Rectal smooth muscle tissue (tissue), 1 donor: ENCODE measurements at regions not wholly inside any gene's neighbourhood (a gene's known extent, or its start where the extent isn't known, plus 50 kb on each side); places are given as distances from the start of the nearest gene placed in this dataset.
"Not testable (repeated sequence)": the region's sequence is repeated elsewhere in the genome, so short reads cannot be mapped to it uniquely, and the experiment has no call there.

Source experiments
- H3K27ac ChIP-seq: one replicate; pipeline ENCODE4 v1.7.0; 2013; ENCODE audit warnings: low read depth, low read length, inconsistent platforms
- H3K27me3 ChIP-seq: one replicate; pipeline ENCODE4 v1.7.0; 2013; ENCODE audit warnings: low read length; ENCODE audit not compliant: control insufficient read depth, insufficient read depth
- H3K36me3 ChIP-seq: one replicate; pipeline ENCODE4 v1.7.0; 2013; ENCODE audit warnings: low read length; ENCODE audit not compliant: control insufficient read depth, insufficient read depth
- H3K4me1 ChIP-seq: one replicate; pipeline ENCODE4 v1.7.0; 2013; ENCODE audit warnings: low read length; ENCODE audit not compliant: control insufficient read depth, insufficient read depth
- H3K4me3 ChIP-seq: one replicate; pipeline ENCODE4 v1.7.0; 2013; ENCODE audit warnings: low read length
- H3K9ac ChIP-seq: one replicate; pipeline ENCODE4 v1.7.0; 2013; ENCODE audit warnings: low read length

GRCh38 chr3:86335566-86335965, 655.4 kb downstream of the VGLL3 start:
- H3K27me3 ChIP-seq, H3K27ac ChIP-seq, H3K36me3 ChIP-seq, H3K9ac ChIP-seq, H3K4me1 ChIP-seq, H3K4me3 ChIP-seq: not testable (repeated sequence)

- H3K27ac ChIP-seq, result no peak overlapping the region
- no peaks in the 10 kb centered on the region for H3K4me1 ChIP-seq
- no peaks in the 10 kb centered on the region for H3K36me3 ChIP-seq
- H3K4me3 ChIP-seq, result no peak overlapping the region
- no peaks in the 10 kb centered on the region for H3K27me3 ChIP-seq
- no peak overlapping the region for H3K9ac ChIP-seq
Measured at GRCh38 chr3:86333636-86334035, 657.3 kb downstream of the VGLL3 start.

- H3K27ac ChIP-seq, result no peak overlapping the region
- H3K4me1 ChIP-seq, result no peaks in the 10 kb centered on the region
- H3K4me3 ChIP-seq, result no peak overlapping the region
- H3K36me3 ChIP-seq, result no peaks in the 10 kb centered on the region
- no peaks in the 10 kb centered on the region for H3K27me3 ChIP-seq
- H3K9ac ChIP-seq, result no peak overlapping the region
Measured at GRCh38 chr3:86303935-86304334, 687.0 kb downstream of the VGLL3 start.

- Histone ChIP-seq H3K4me1 (no peaks in the 10 kb centered on the region), H3K36me3 (no peaks in the 10 kb centered on the region), H3K4me3 (no peak overlapping the region), H3K9ac (no peak overlapping the region), H3K27me3 (no peaks in the 10 kb centered on the region), H3K27ac (no peak overlapping the region)
Measured at GRCh38 chr3:86282106-86282787, 708.7 kb downstream of the VGLL3 start.

GRCh38 chr3:86269364-86270155, 721.4 kb downstream of the VGLL3 start:
- Histone ChIP-seq H3K4me1 (no peaks in the 10 kb centered on the region), H3K27me3 (no peaks in the 10 kb centered on the region), H3K27ac (no peak overlapping the region), H3K36me3 (no peaks in the 10 kb centered on the region), H3K4me3 (no peak overlapping the region), H3K9ac (no peak overlapping the region)

- Histone ChIP-seq H3K4me3 (no peak overlapping the region), H3K36me3 (no peaks in the 10 kb centered on the region), H3K27ac (no peak overlapping the region), H3K27me3 (no peaks in the 10 kb centered on the region), H3K9ac (no peak overlapping the region), H3K4me1 (no peaks in the 10 kb centered on the region)
Measured at GRCh38 chr3:86257955-86258641, 732.9 kb downstream of the VGLL3 start.

- Histone ChIP-seq H3K4me3 (no peak overlapping the region), H3K27ac (no peak overlapping the region), H3K4me1 (no peaks in the 10 kb centered on the region), H3K9ac (no peak overlapping the region), H3K27me3 (no peaks in the 10 kb centered on the region), H3K36me3 (no peaks in the 10 kb centered on the region)
Measured at GRCh38 chr3:86254480-86254879, 736.5 kb downstream of the VGLL3 start.

- no peak overlapping the region for H3K27ac ChIP-seq
- H3K27me3 ChIP-seq, result no peaks in the 10 kb centered on the region
- no peaks in the 10 kb centered on the region for H3K36me3 ChIP-seq
- H3K4me1 ChIP-seq, result no peaks in the 10 kb centered on the region
- H3K4me3 ChIP-seq, result no peak overlapping the region
- no peak overlapping the region for H3K9ac ChIP-seq
Measured at GRCh38 chr3:86251781-86252180, 739.2 kb downstream of the VGLL3 start.

- Histone ChIP-seq H3K4me3 (no peak overlapping the region), H3K36me3 (no peaks in the 10 kb centered on the region), H3K4me1 (no peaks in the 10 kb centered on the region), H3K27me3 (no peaks in the 10 kb centered on the region), H3K9ac (no peak overlapping the region), H3K27ac (no peak overlapping the region)
Measured at GRCh38 chr3:86249833-86250232, 741.1 kb downstream of the VGLL3 start.

GRCh38 chr3:86245360-86245759, 745.6 kb downstream of the VGLL3 start:
- Histone ChIP-seq H3K36me3 (no peaks in the 10 kb centered on the region), H3K27me3 (no peaks in the 10 kb centered on the region), H3K9ac (no peak overlapping the region), H3K4me3 (no peak overlapping the region), H3K4me1 (peaks cover 3% of the 10 kb centered on the region), H3K27ac (no peak overlapping the region)

- Histone ChIP-seq H3K27me3 (no peaks in the 10 kb centered on the region), H3K4me1 (peaks cover 3% of the 10 kb centered on the region), H3K9ac (no peak overlapping the region), H3K27ac (peak overlapping the region; percentile 48), H3K4me3 (no peak overlapping the region), H3K36me3 (no peaks in the 10 kb centered on the region)
Measured at GRCh38 chr3:86244905-86245304, 746.0 kb downstream of the VGLL3 start.

GRCh38 chr3:86239946-86240345, 751.0 kb downstream of the VGLL3 start:
- no peak overlapping the region for H3K4me3 ChIP-seq
- H3K36me3 ChIP-seq, result no peaks in the 10 kb centered on the region
- H3K27me3 ChIP-seq, result no peaks in the 10 kb centered on the region
- no peak overlapping the region for H3K9ac ChIP-seq
- no peak overlapping the region for H3K27ac ChIP-seq
- H3K4me1 ChIP-seq, result peaks cover 3% of the 10 kb centered on the region
